Peyer's patch (tissue), 4 donors: ENCODE measurements at regions not wholly inside any gene's neighbourhood (a gene's known extent, or its start where the extent isn't known, plus 50 kb on each side); places are given as distances from the start of the nearest gene placed in this dataset.
"Not testable (repeated sequence)": the region's sequence is repeated elsewhere in the genome, so short reads cannot be mapped to it uniquely, and the experiment has no call there.

Source experiments
- CTCF ChIP-seq, 6 experiments: fragments of 450-650 bp in 4 of 6; fragments of 200-600 bp in 2 of 6; sonication (generic) in 1 of 6; IDR thresholded peaks; one replicate each; pipeline ENCODE4 v1.5.1; 2017 to 2019; ENCODE audit warnings: antibody characterized with exemption in 6 of 6, mild to moderate bottlenecking in 3 of 6, moderate library complexity in 1 of 6
- POLR2A ChIP-seq, 2 donors: fragments of 450-650 bp; IDR thresholded peaks; one replicate each; pipeline ENCODE4 v1.5.1; 2017; ENCODE audit warnings: antibody characterized with exemption in 2 of 2, mild to moderate bottlenecking in 2 of 2, moderate library complexity in 2 of 2

- not testable (repeated sequence) for TF ChIP-seq CTCF, POLR2A (IDR thresholded peaks at IDR 0.05)
These were observed 378.7 kb downstream of the KIF2B start for GRCh38 chr17:54201380-54201779.
